Karpas-422 (cell line): ENCODE measurements at regions not wholly inside any gene's neighbourhood (a gene's known extent, or its start where the extent isn't known, plus 50 kb on each side); places are given as distances from the start of the nearest gene placed in this dataset.

ENCODE experiments used
- DNase-seq: peaks from one replicate; pipeline ENCODE4 v3.0.0-alpha.2; 2015
- H2AFZ ChIP-seq: fragments of 200-600 bp; sonication (generic); 2 replicates; pipeline ENCODE4 v1.6.1; 2014; ENCODE audit warnings: antibody characterized with exemption, low read length, mixed read lengths
- H3K27ac ChIP-seq: fragments of 200-600 bp; sonication (generic); 2 replicates; pipeline ENCODE4 v1.5.1; 2014; ENCODE audit warnings: mild to moderate bottlenecking, low read length, moderate library complexity
- H3K27me3 ChIP-seq: fragments of 200-600 bp; sonication (generic); 2 replicates; pipeline ENCODE4 v1.6.1; 2014; ENCODE audit warnings: low read length, mixed read lengths
- H3K36me3 ChIP-seq: fragments of 200-600 bp; sonication (generic); 2 replicates; pipeline ENCODE4 v1.6.1; 2014; ENCODE audit warnings: low read length, mixed read lengths; ENCODE audit not compliant: insufficient read depth
- H3K4me1 ChIP-seq: fragments of 200-600 bp; sonication (generic); 2 replicates; pipeline ENCODE4 v1.6.1; 2014; ENCODE audit warnings: mild to moderate bottlenecking, low read length, mixed read lengths
- H3K4me2 ChIP-seq: fragments of 200-600 bp; sonication (generic); 2 replicates; pipeline ENCODE4 v1.6.1; 2014; ENCODE audit warnings: low read length, low read depth, mild to moderate bottlenecking; ENCODE audit not compliant: poor library complexity, severe bottlenecking
- H3K4me3 ChIP-seq: fragments of 200-600 bp; sonication (generic); 2 replicates; pipeline ENCODE4 v1.5.1; 2014; ENCODE audit warnings: mild to moderate bottlenecking, antibody characterized with exemption, low read length, mixed read lengths
- H3K79me2 ChIP-seq: fragments of 200-600 bp; sonication (generic); 2 replicates; pipeline ENCODE4 v1.6.1; 2014; ENCODE audit warnings: mild to moderate bottlenecking, low read length, mixed read lengths
- H3K9ac ChIP-seq: fragments of 200-600 bp; sonication (generic); 2 replicates; pipeline ENCODE4 v1.6.0; 2014; ENCODE audit warnings: low read length
- H3K9me2 ChIP-seq: fragments of 200-600 bp; sonication (generic), shearing (Covaris generic); replicated peaks from 2 replicates; pipeline ENCODE4 v1.6.0; 2014; ENCODE audit warnings: mild to moderate bottlenecking, low read length, moderate library complexity; ENCODE audit not compliant: insufficient read depth
- H3K9me3 ChIP-seq: fragments of 300-700, 200-600 bp; sonication (generic); 2 replicates; pipeline ENCODE4 v1.6.1; 2014; ENCODE audit warnings: low read length, mixed read lengths
- H4K20me1 ChIP-seq: fragments of 200-600 bp; sonication (generic); 2 replicates; pipeline ENCODE4 v1.6.1; 2014; ENCODE audit warnings: mild to moderate bottlenecking, antibody characterized with exemption, low read length, low read depth; ENCODE audit not compliant: insufficient read depth

DNA sequence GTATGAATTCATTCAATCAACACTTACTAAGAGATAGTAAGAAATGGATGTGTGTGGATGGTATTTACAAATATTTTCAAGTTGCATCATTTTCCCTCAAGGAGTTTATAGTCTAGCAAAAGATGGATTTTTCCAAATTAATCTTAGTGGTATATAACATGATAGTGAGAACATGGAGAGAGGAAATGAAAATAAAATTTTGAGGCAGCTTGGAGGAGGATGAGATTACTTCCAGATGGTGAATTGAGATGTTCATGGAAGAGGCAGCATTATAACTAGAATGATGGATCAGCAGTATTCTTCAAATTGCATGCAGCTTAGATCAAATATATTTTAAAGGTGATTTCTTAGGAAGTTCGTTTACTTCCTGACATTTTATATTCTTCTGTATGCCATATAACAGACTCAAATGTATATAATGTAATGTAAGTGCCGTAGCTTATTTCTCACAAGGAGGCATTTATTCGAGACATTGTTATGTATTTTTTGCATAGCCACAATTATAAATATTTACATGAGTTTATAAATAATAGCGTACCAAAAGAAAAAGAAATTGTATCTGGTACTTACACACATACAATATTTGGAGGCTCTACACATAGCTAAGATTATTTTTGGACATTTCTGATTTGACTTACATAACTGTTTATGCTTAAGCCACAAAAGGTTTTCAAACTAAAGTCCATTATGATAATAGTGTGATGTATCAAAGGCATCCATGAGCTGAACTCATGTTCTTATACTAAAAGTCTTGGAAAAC lies 439.4 kb downstream of the SPRY1 start:
- Histone ChIP-seq H3K79me2 (no peaks in the 10 kb centered on the region), H3K9me3 (no peaks in the 10 kb centered on the region), H3K27ac (no peak overlapping the region), H3K4me1 (no peaks in the 10 kb centered on the region), H3K4me2 (no peak overlapping the region), H4K20me1 (no peaks in the 10 kb centered on the region), H3K4me3 (no peak overlapping the region), H3K9ac (no peak overlapping the region), H3K9me2 (no peaks in the 10 kb centered on the region), H2AFZ (no peak overlapping the region), H3K27me3 (no peaks in the 10 kb centered on the region), H3K36me3 (no peaks in the 10 kb centered on the region)
- no peak for DNase-seq

DNA sequence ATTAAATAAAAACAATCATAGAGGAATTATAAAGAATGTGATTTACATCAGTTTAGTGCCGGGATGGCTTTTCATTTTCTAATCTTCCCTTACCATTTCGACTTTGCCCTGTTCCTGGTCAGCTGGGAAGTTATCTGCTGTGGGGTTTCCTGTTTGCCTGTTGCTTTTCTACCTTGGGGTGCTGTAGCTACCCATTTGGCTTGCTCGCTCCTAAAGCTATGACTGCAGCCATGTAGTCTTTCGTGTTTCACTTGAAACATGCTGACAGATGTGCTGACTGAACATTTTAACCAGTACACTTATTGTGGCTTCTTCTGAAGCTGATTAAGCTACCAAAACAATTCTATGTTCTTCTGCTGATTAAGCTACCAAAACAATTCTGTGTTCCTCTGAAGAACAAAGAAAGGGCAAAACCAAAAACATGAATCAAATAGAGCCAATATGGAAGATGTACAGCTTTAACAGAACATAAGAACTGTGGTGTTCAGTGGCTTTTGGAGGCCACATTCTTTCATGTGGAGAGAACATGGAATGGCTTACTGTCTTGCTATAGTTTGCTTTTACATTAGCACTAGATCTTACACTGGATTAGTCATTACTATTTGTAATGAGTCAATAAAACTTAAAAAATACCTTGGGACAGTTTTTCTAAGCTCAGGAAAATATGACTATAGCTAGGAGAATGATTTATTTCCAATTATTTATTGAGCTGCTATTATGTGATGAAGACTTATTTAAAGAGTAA lies 440.4 kb downstream of the SPRY1 start:
- no peak for DNase-seq
- Histone ChIP-seq H3K27me3 (no peaks in the 10 kb centered on the region), H3K9me3 (no peaks in the 10 kb centered on the region), H3K9me2 (no peaks in the 10 kb centered on the region), H3K4me3 (no peak overlapping the region), H3K27ac (no peak overlapping the region), H2AFZ (no peak overlapping the region), H3K36me3 (no peaks in the 10 kb centered on the region), H4K20me1 (no peaks in the 10 kb centered on the region), H3K4me1 (no peaks in the 10 kb centered on the region), H3K9ac (no peak overlapping the region), H3K4me2 (no peak overlapping the region), H3K79me2 (no peaks in the 10 kb centered on the region)

DNA sequence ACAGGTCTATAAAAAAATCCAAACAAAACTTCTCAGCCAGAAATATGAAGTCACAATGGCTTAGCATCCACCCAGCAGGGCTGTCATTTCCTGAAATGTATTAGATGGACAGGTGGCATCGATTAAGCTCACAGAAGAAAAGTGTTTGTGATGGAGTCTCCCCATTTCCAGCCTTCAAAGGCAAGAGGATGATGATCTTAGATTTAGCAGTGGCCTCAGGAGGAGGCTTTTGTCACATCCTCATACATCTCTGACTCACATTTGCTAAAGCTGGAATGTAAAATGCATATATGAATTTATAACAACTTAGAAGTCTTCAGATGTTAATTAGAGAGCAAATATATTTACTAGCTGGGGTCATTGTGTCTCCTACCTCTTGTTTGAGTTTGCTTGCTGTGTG lies 441.9 kb downstream of the SPRY1 start:
- Histone ChIP-seq H3K4me3 (no peak overlapping the region), H3K27ac (no peak overlapping the region), H3K9ac (no peak overlapping the region), H3K9me3 (no peaks in the 10 kb centered on the region), H3K9me2 (no peaks in the 10 kb centered on the region), H4K20me1 (no peaks in the 10 kb centered on the region), H3K4me2 (no peak overlapping the region), H3K4me1 (no peaks in the 10 kb centered on the region), H2AFZ (no peak overlapping the region), H3K36me3 (no peaks in the 10 kb centered on the region), H3K27me3 (no peaks in the 10 kb centered on the region), H3K79me2 (no peaks in the 10 kb centered on the region)
- DNase-seq: no peak

GRCh38 chr4:123840197-123840596 lies 443.6 kb downstream of the SPRY1 start:
- H2AFZ ChIP-seq: no peak overlapping the region
- no peak overlapping the region for H3K4me2 ChIP-seq
- no peaks in the 10 kb centered on the region for H3K79me2 ChIP-seq
- H3K4me1 ChIP-seq: no peaks in the 10 kb centered on the region
- DNase-seq: no peak
- no peaks in the 10 kb centered on the region for H3K27me3 ChIP-seq
- H3K4me3 ChIP-seq: no peak overlapping the region
- no peaks in the 10 kb centered on the region for H3K36me3 ChIP-seq
- no peaks in the 10 kb centered on the region for H3K9me3 ChIP-seq
- no peak overlapping the region for H3K27ac ChIP-seq
- no peak overlapping the region for H3K9ac ChIP-seq
- no peaks in the 10 kb centered on the region for H3K9me2 ChIP-seq
- H4K20me1 ChIP-seq: no peaks in the 10 kb centered on the region

DNA sequence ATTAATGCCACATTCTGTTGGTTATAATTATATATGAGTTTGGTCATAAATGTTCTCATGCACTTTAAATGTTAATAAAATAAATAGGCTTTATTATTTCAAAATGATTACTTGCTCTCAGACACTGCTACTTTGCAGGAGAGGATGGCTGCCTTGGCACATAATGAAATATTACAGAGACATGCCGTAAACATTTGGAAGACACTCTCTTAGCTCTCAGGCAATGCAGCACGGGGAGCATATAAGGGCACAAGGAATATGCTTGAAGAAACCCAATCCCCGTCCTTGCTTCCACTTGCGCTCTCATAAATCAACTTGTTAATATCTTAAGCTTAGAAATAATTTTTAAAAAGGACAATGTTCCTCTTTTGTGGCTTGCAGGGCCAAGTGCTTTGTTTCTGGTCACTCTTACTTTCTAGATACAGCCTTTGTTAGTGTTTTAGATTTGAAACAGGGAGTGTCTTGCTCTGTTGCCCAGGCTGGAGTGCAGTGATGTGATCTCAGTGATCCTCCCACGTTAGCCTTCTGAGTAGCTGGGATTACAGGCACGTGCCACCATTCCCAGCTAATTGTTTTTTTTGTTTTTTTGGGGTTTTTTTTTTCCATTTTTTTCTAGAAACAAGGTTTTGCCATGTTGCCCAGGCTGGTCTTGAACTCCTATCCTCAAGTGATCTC lies 445.0 kb downstream of the SPRY1 start:
- Histone ChIP-seq H4K20me1 (no peaks in the 10 kb centered on the region), H3K36me3 (no peaks in the 10 kb centered on the region), H2AFZ (no peak overlapping the region), H3K4me3 (no peak overlapping the region), H3K4me1 (no peaks in the 10 kb centered on the region), H3K27ac (no peak overlapping the region), H3K79me2 (no peaks in the 10 kb centered on the region), H3K27me3 (no peaks in the 10 kb centered on the region), H3K9me3 (no peaks in the 10 kb centered on the region), H3K4me2 (no peak overlapping the region), H3K9me2 (no peaks in the 10 kb centered on the region), H3K9ac (no peak overlapping the region)
- DNase-seq: no peak

DNA sequence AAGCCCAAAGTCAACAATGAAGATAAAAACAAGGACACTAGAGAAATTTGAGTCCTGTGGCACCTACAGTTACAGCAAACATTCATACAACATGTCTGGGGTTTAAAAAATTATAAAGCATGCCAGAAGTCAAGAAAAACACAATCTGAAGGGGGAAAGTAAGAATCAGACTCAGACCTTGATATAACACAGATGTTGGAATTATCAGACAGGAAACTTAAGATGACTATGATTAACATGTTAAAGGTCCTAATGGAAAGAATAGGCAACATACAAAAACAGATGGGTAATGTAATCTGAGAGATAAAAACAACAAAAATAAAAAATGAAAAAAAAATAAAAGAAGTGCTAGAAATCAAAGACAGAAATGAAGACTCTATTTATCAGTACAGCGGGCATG lies 446.5 kb downstream of the SPRY1 start:
- no peak overlapping the region for H2AFZ ChIP-seq

DNA sequence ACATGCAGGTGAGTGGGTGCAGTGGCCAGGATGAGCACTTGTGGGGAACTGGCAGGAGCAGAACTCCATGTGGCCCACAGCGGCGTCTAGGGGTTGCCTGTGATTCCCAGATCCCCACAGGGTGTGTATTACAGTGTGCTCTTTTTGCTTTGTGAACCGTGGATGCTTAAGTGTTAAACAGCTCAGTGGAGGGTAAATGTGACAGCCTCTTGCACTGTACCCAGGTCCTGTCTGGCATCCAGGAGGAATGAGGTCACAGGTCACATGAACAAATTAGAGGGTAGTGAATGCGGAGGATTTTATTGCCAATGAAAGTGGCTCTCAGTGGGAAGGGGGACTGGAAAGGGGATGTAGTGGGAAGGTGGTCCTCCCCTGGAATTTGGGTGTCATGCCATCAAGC lies 447.8 kb downstream of the SPRY1 start:
- Histone ChIP-seq H2AFZ (no peak overlapping the region), H3K4me3 (no peak overlapping the region), H3K27ac (no peak overlapping the region), H3K9me3 (no peaks in the 10 kb centered on the region), H3K9ac (no peak overlapping the region), H3K36me3 (no peaks in the 10 kb centered on the region), H4K20me1 (no peaks in the 10 kb centered on the region), H3K9me2 (no peaks in the 10 kb centered on the region), H3K4me2 (no peak overlapping the region), H3K27me3 (no peaks in the 10 kb centered on the region), H3K4me1 (no peaks in the 10 kb centered on the region), H3K79me2 (no peaks in the 10 kb centered on the region)
- DNase-seq: no peak

More for the DNA sequence above, 446.5 kb downstream of the SPRY1 start:
- Histone ChIP-seq H3K4me3 (no peak overlapping the region), H3K9me3 (no peaks in the 10 kb centered on the region), H3K4me1 (no peaks in the 10 kb centered on the region), H3K9ac (no peak overlapping the region), H3K9me2 (no peaks in the 10 kb centered on the region), H3K36me3 (no peaks in the 10 kb centered on the region), H3K27ac (no peak overlapping the region), H4K20me1 (no peaks in the 10 kb centered on the region), H3K4me2 (no peak overlapping the region), H3K79me2 (no peaks in the 10 kb centered on the region), H3K27me3 (no peaks in the 10 kb centered on the region)
- no peak for DNase-seq

DNA sequence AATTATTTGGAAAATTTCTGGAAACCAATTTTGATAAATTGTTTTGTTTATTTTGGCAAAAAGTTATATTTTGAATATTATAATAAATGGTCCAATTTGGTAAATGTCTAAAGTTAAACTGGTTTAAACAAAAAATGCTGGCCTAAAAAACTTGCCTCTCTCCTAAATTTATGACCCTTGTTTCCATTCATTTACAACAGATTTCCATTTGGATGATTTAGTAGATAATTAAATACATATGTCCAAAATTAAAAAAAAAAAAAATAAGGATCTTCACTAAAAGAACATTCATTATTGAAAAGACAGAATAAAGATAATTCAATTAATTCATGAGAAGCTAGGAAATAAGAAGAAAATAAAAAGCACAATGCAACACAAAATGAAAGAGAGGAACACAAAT lies 449.5 kb downstream of the SPRY1 start:
- Histone ChIP-seq H3K27ac (no peak overlapping the region), H3K79me2 (no peaks in the 10 kb centered on the region), H3K4me1 (no peaks in the 10 kb centered on the region), H4K20me1 (no peaks in the 10 kb centered on the region), H3K4me2 (no peak overlapping the region), H3K9ac (no peak overlapping the region), H2AFZ (no peak overlapping the region), H3K9me2 (no peaks in the 10 kb centered on the region), H3K27me3 (no peaks in the 10 kb centered on the region), H3K9me3 (no peaks in the 10 kb centered on the region), H3K4me3 (no peak overlapping the region), H3K36me3 (no peaks in the 10 kb centered on the region)
- no peak for DNase-seq
